NCI-H526 treated with DMSO at 0.1 percent for 48 hours (cell line): ENCODE measurements at regions not wholly inside any gene's neighbourhood (a gene's known extent, or its start where the extent isn't known, plus 50 kb on each side); places are given as distances from the start of the nearest gene placed in this dataset.
A peak's percentile ranks its signal among the peaks of the same experiment; 100 is the strongest.
"Not testable (repeated sequence)": the region's sequence is repeated elsewhere in the genome, so short reads cannot be mapped to it uniquely, and the experiment has no call there.

Experiments used
- DNase-seq: peaks from one replicate; lab custom pipeline; 2025; lab: John Stamatoyannopoulos, UW

DNA sequence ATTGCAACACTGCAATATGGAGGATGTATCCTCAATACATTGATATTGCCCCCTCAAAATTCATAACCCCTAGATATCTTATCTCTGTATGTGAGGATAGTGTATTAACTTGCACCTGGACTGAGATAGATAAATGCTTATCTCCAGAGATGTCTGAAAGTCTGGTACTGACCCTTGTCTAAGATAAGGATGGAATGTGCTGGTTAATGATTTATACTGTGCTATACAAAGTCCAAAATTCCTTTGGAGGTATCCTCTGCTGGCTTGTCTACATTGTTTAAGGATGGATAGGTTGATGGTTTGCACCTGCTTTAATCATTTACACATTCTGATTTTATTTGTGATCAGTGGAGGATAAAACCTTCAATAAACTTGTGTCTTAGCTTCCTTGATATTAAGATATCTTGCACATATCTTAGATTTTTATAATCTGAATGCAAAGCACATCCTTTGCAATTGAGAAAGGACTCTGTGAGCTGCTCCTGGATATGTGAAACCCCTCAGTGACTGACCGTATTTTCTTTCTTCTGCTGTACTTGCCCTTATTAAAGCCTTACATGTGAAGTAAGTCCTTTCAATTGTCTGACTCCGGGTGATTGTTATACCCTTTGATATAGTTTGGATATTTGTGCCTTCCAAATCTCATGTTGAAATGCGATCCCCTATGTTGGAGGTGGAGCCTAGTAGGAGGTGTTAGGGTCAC, 430.3 kb upstream of the MAOA start:
- no peak for DNase-seq

DNA sequence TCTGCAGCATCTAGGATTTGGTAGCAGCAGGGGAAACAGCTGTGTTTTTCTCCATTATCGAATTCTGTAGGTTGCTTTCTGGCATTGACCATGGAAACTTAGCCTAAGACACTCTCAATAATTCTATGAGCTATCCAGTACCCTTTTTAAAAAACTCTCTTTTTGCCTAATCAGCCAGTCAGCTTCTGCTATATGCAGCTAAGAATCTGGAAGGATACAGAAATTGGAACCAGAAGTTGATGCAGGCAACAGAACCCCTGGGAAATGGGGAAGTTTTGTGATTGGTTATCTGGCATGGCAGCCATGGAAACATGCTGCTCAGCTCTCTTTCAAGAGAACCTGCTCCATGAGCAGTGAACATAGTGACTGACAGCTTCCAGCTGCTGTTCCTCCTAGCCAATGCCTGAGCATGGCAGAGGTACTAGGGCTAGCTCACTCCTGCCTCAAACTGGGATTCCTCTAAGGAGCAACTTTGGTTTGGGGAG, 417.6 kb upstream of the MAOA start:
- DNase-seq: no peak

DNA sequence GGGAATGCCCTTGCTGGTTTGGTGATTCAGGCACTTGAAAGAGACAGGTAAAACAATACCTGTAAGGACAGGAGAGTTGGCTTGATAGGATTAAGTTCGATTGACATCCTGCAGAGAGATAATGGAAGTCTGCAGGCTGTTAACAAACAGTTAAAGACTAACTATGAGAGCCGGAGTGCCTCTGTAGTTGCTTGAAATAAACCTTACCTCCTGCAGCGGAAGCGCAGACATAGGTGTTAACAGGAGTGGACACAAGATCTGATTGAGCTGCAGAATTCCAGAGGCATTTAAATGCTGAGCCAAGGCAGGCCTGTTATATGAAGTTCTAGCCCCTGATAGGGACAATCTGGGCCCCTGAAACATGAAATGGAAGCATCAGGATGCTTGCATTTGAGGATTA, 416.7 kb upstream of the MAOA start:
- no peak for DNase-seq

DNA sequence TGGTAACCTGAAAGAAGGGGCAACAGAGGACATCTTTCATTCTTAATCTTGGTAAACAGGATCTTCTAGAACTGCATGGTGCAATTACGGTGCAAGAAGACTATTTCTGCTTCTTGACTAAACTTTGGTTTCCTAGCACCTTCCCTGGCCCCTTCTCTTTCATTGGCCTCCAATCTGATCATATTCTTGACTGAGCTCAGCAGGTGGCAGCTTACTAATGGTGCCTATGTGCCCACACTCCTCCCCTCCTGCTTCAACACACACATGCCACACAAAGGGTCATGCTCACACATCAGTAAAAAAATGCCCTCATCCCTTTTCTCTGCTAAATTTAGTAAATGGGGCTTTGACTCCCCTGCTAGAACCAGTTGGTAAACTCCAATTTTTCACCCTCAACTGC, 400.5 kb upstream of the MAOA start:
- no peak for DNase-seq

DNA sequence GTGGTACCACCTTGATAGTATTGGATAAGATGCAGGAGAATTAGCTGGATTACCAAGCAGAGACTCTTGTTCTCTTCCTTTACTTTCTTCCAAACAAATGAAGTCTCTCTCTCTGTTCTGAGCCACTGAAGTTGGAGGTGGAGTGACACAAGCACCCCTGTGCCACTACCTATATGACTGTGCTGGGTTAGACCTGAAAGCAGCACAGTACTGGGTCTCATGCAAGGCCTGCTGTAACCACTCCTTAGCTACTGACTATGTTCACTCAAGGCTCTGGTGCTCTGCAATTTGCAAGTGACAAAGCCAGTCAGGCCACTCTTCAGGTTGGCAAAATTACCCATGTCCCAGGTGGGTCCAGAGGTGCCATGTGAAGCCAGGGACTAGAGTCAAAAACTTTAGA, 389.6 kb upstream of the MAOA start:
- no peak for DNase-seq

DNA sequence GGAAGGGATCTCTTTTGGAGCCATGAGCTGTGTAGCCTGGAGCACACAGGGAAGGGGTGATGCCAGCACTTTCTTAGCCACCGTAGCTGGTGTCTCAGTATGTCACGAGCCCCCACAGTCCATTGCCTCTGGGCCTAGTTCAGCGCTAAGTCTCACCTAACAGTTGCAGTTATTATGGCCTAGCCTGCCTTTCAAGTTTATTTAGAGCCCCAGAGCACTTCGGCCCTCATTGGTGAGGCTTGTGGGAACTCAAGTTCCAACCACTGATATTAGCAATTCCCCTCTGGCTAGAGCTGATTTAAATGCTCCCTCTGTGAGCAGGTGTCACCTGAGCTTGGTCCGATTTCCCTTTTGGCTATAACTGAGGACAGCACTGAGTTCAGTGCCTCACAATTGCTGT, 388.4 kb upstream of the MAOA start:
- DNase-seq: no peak

DNA sequence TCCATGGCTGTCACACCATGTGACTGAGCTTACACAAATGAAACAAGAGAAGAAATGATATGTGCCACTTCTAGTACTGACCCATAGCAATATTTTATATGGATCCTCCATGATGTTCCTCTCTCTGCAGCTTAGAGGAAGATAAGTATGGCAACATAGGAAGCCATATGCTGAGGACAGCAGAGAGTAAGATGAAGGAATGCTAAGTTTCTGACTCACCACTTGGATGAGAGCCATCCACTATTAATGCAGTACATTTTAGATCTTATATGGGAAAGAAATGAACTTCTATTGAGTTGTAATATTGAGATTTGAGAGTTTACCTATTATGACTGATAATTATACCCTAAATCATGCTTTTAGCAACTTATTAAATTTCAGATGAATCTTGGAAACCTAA, 386.9 kb upstream of the MAOA start:
- DNase-seq: no peak

DNA sequence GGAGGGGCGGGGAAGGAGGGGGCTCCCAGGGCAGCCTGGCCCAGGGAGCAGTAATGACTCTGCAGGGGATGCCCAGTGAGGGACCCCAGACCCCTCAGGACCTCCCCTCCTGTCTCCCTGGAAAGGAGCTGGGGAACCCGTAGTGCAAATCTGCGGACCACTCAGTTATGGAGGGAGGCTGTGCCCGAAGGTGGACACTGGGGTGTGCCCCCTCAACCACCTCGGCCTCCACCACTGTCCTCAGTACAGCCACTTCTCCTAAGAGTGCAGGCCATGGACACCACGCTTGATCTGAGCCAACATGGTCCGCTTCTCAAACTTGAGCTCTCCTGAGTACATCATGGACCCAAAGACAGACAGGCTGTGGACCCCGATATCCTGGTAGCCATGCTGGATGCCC, 378.2 kb upstream of the MAOA start:
- no peak for DNase-seq

DNA sequence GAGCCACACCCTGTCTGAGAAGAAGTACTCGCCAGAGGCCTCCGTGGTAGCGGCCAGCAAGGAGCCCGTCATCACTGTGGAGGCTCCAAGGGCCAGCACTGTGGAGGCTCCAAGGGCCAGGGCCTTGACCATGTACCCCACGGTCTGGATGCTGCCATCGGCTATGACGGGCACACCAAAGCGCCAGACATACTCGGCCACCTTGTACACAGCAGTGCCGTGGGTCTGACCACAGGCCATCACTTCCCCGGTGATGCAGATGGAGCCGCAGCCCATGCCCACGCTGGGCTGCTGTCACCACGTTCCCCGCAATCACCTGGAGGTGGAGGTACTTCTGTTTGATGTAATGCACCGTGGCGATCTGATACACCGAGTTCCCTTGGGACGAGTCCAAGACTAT, 377.7 kb upstream of the MAOA start:
- no peak for DNase-seq

DNA sequence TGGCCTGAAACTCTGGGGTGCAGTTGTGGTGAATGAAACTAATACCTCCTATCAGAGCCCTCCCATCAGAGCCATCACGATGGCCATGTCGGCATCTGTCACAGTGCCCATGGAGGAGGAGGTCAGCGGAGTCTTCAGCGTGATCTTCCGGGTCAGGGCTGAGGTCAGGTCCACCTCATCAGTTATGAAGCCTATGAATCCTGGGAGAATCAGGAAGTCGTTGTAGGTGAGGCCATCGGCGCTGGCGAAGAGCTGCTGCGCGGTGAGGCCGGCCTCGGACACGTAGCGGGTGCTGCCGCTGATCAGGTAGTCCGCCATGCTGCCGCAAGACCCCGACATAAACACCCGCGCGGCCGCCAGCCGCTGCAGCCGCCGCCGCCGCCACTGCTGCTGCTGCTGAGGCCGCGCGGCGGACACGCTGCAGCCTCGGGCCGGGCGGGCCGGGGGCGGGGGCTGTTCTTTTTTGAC, 376.7 kb upstream of the MAOA start:
- DNase-seq: no peak

DNA sequence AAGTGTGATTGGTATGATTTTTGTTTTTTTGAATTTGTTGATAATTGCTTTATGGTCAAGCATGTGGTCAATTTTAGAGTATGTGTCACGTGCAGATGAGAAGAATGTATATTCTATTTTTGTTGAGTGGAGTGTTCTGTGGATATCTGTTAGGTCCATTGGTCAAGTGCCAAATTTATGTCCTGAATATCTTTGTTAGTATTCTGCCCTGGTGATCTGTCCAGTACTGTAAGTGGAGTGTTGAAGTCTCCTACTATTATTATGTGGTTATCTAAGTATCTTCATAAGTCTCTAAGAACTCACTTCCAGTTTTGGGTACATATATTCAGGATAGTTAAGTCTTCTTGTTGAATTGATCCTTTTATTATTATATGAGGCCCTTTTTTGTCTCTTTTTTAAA, 372.9 kb upstream of the MAOA start:
- no peak for DNase-seq

DNA sequence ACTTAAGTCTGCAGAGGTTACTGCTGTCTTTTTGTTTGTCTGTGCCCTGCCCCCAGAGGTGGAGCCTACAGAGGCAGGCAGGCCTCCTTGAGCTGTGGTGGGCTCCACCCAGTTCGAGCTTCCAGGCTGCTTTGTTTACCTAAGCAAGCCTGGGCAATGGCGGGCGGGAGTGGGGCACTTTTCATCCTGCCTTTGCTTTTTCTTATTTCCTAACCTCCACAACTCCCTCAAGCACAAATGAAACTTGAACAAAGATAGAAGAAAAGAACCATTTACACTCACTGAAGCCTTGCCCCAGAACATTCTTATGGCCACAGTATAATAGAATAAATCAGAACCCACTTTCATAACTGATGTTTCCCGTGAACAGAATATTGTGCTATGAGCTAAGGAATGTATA, 344.5 kb upstream of the MAOA start:
- DNase-seq: not testable (repeated sequence)

DNA sequence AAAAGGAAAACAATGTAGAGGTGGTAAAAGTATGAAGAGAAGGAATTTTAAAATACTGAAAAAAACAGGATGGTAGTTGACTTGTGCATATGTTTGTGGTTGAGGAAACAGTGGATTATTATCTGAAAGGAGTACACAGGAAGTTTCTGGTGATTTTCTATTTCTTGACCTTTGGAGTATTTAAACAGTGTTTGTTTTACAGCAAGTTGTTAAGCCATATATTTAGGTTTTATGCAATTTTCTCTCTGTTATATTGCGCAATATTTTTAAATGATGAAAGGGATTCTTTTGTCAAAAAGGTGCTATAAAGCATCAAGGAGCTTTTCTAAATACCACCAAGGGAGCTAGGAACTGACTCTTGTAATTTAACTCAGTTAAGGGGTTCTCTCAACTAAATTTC, 343.1 kb upstream of the MAOA start:
- no peak for DNase-seq

DNA sequence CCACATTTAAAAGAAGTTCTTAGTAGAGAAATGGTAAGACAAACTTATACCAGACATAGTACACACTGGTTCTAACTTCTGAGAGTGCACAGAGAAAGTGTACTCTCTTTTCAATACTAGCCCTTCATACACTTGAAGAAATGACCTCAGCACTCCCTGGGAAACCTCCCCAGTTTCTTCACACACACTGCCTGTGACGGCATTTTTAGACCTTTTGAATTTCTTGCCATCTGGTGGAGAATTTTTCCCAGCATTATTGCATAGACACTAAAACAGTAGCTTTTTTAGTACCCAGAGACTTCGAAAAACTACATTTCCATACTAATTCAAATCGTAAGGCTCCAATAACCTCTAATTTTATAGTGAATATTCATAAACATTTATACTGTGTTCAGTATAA, 341.6 kb upstream of the MAOA start:
- DNase-seq: no peak

DNA sequence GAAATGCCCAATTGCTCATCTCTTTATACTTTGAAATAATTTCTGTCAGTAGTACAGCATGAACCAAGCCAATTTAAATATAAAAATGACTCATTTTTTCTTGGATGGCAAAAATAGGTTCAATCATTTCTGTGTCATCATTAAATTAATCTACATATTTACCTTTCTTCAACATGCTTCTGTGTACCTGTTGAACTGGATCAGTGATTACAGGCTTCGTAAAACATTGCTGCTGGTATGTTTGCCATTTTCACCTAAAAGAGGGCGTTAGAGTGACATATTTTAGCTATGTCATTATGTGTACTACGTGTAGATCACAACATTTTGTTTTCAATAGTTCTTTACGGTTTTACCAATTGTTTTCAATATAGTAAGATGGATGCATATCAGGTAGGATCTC, 340.5 kb upstream of the MAOA start:
- no peak for DNase-seq

DNA sequence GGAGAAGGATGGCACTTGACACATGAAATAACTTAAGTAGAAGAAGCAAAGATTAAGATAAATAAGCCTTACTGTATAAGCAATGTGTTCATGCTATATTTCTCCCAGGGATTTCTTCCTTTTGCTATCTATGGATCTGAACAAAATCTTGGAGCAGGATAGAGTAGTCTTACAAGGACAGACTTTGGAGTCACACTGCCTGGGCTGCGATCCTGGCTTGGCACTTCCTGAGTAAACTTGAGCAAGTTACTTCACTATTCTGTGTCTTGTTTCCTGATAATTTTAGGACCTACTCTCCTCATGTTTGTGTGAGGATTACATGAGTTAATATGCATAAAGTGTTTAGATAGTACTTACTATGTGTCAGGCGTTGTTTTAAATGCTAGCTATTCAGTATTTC, 340.0 kb upstream of the MAOA start:
- DNase-seq: no peak

DNA sequence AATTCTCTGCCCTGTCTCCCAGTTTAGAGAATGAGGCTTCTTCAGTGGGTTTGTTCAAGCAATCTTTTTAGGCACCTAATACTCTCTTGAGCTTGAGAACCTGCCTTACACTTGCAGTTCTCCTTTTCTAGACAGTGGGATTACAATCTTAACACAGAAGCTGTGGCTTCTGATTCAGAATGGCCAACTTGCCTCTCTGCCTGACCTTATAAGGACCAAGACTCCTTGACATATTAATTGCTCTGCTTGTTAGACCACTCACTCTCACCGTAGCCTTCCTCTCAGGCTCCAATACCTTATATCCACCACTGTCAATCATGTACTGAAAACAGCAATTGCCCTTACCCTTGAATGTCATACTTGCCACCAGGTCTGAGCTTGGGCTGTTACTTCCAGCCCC, 338.7 kb upstream of the MAOA start:
- no peak for DNase-seq

DNA sequence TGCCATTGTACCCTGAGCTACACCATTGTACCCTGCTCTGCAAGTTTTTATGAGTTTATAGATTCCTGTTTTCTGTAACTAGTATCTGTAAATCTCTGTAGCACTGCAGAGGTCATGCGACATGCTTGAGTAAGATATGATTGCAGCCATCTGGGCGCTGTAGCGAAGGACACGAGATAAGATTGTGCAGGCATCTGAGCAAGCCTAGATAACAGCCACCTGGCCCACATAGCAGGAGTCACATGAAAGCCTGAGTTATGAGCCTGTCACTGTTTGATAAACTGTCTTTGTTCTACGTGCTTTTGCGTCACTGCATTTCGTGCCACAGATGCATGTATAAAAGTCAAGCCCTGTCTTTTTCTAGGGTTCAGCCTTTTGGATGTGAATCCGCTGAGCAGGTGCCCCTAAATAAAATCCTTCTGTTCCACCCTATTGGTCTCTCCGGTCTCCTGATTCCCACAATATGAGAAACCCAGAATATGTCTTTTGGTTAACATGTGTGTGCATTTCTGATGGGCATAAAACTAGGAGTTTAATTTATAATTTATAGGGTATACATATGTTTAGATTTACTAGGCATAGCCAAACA, 327.6 kb upstream of the MAOA start:
- DNase-seq: no peak

DNA sequence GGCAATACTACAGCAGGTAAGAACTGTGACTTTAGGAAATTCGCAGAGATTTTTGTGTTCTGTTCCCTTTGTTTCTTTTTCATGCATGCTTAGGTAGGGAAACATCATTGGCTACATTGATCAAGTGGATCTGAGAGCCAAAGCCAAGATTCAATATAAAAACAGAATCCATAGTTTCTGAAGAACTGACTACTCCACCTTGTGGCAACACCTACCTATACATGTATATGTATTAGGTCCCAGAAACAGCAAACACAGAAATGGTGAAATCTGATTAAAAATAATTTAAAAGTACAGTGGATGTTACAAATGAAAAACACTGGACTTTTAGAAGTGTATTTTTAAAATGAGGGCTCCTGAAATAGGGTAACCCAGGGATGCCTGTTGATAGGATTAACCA, 322.6 kb upstream of the MAOA start:
- no peak for DNase-seq

DNA sequence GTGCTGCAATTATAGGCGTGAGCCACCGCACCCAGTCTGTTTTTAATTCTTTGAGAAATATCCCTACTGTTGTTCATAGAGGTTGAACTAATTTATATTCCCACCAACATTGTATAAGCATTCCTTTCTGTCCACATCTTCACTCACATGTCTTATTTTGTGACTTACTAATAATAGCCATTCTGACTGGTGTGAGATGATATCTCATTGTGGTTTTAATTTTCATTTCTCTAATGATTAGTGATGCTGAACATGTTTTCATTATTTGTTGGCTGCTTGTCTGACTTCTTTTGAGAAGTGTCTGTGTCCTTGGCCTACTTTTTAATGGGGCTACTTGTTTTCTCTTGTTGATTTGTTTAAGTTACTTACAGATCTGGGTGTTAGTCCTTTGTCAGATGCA, 310.9 kb upstream of the MAOA start:
- DNase-seq: no peak

DNA sequence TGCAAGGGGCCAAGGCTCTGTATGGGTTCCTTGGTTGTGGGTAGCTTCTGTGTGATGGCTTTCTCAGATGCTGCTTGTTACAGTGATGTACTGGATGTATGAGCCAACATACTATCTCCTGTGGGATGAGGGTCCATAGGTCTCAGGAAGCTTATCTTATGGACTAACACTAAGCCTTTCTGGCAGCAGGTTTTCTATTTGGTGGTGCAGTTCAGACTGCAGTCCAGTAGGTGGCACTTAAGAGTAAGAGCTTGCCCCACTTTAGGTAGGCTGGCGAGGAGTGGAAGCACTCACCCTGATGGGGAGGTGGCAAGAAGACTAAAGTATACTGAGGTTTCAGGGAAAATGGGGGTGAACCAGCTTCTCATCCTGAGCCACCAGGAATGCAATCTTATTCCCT, 306.7 kb upstream of the MAOA start:
- DNase-seq: peak; percentile 15

DNA sequence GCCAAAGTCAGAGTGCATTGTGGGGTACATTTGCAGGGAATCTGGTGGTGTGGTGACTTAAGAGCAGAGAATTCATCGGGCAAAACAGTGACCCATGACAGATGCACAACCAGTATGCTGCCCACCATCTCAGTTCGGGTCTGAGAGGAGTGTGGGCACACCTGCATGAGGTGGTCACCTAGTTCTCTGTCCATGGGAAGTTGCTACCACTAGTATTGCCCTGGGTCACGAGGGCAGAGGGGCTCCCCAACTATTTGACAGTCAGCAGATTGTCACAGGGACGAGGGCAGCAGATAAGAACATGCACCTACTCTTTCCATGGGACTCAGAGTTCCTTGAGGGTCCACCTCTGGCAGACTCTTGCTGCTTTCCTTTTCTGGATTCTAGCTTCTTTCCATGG, 305.2 kb upstream of the MAOA start:
- no peak for DNase-seq

DNA sequence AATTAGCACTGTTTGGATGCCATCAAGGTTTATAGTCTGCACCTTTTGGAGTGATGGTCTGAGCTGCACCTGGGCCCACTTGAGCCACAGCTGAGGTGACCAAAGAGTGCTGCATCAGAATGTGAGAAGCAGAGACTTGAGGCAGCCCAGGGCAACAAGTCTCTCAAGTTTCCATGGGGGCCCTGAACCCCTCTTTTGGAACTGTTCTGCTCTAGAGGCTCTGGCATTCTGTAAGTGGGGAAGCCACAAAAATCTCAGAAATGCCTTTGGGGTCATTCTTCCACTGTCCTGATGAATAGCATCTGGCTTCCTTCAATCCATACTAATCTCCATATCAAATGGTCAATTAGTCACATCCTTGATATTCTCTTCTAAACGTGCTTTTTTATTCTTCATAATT, 298.4 kb upstream of the MAOA start:
- DNase-seq: no peak

DNA sequence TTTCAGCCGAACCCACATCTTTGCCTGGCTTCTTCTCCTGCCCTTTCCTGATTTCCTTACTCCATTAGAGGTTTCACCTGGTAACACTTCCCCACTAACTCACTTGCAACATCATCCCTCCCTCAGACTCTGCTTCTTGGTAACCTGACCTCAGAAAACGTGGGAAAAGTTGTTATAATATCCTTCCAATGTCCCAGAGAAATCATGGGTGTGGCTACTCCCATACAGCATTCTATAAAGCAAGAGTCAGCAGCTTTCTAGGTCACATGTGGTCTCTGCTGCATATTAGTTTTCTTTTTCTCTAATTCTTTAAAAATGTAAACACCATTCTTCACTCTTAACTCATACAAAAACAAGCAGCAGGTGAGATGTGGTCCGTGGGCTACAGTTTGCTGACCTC, 283.1 kb upstream of the MAOA start:
- no peak for DNase-seq
